Skin epidermis (tissue), 12 donors: ENCODE measurements at regions not wholly inside any gene's neighbourhood (a gene's known extent, or its start where the extent isn't known, plus 50 kb on each side); places are given as distances from the start of the nearest gene placed in this dataset.

ENCODE experiments used
- H3K27ac ChIP-seq, 21 experiments: fragments of 200-600 bp; sonication (generic) in 11 of 21; one replicate each; pipeline ENCODE4 v1.5.0; 2020; ENCODE audit warnings: mild to moderate bottlenecking in 3 of 21, inconsistent platforms in 2 of 21, moderate library complexity in 2 of 21
- H3K4me3 ChIP-seq, 7 experiments: fragments of 200-600 bp; sonication (generic) in 2 of 7; one replicate each; pipeline ENCODE4 v1.5.0; 2020; ENCODE audit warnings: inconsistent platforms in 2 of 7, mild to moderate bottlenecking in 2 of 7, moderate library complexity in 1 of 7

- H3K4me3 ChIP-seq: no peak overlapping the region
- no peak overlapping the region for H3K27ac ChIP-seq
These were observed 49.7 kb upstream of the CCDC85A start for GRCh38 chr2:56133931-56134629.
